HFF-Myc (cell line): ENCODE measurements at regions not wholly inside any gene's neighbourhood (a gene's known extent, or its start where the extent isn't known, plus 50 kb on each side); places are given as distances from the start of the nearest gene placed in this dataset.

Source experiments
- DNase-seq: peaks from one replicate; pipeline ENCODE4 v3.0.0-alpha.2; 2011; ENCODE audit warnings: low read depth; ENCODE audit errors: extremely low read depth
- H3K4me3 ChIP-seq: replicated peaks from 2 replicates; pipeline ENCODE4 v1.5.1; 2011; ENCODE audit warnings: low read depth, mild to moderate bottlenecking, control low read depth, low read length
- CTCF ChIP-seq: IDR thresholded peaks from 2 replicates; pipeline ENCODE4 v1.5.1; 2012; ENCODE audit warnings: mild to moderate bottlenecking, low read depth, low read length, control low read depth; ENCODE audit errors: missing control alignments

GRCh38 chr20:39619271-39619785 is 657.2 kb downstream of the DHX35 start:
- H3K4me3 ChIP-seq, result no peak overlapping the region
- no peak for TF ChIP-seq CTCF
- no peak for DNase-seq

- no peak for DNase-seq
- TF ChIP-seq CTCF, result no peak
- no peak overlapping the region for H3K4me3 ChIP-seq
Measured at GRCh38 chr20:39611901-39612300, 649.8 kb downstream of the DHX35 start.

GRCh38 chr20:39607141-39607540 is 645.0 kb downstream of the DHX35 start:
- no peak overlapping the region for H3K4me3 ChIP-seq
- no peak for TF ChIP-seq CTCF
- DNase-seq, result no peak

- no peak overlapping the region for H3K4me3 ChIP-seq
- DNase-seq, result no peak
- TF ChIP-seq CTCF, result no peak
Measured at GRCh38 chr20:39605908-39606307, 643.8 kb downstream of the DHX35 start.

- DNase-seq, result no peak
Measured at GRCh38 chr20:39605361-39605760, 643.2 kb downstream of the DHX35 start.

GRCh38 chr20:39603219-39603618 is 641.1 kb downstream of the DHX35 start:
- TF ChIP-seq CTCF, result no peak
- no peak for DNase-seq
- H3K4me3 ChIP-seq, result no peak overlapping the region

More at GRCh38 chr20:39605361-39605760, 643.2 kb downstream of the DHX35 start:
- no peak for TF ChIP-seq CTCF
- no peak overlapping the region for H3K4me3 ChIP-seq

- TF ChIP-seq CTCF, result no peak
- DNase-seq, result no peak
- no peak overlapping the region for H3K4me3 ChIP-seq
Measured at GRCh38 chr20:39602649-39603048, 640.5 kb downstream of the DHX35 start.
